PC-9 (cell line): ENCODE measurements at regions not wholly inside any gene's neighbourhood (a gene's known extent, or its start where the extent isn't known, plus 50 kb on each side); places are given as distances from the start of the nearest gene placed in this dataset.

ENCODE experiments used
- EZH2 ChIP-seq: fragments of 200-600 bp; sonication (generic); IDR thresholded peaks from 2 replicates; pipeline ENCODE4 v1.8.0; 2017; ENCODE audit warnings: antibody characterized with exemption, low read depth
- TF ChIP-seq, protein P1 (sequence below): fragments of 200-600 bp; sonication (generic); conservative IDR thresholded peaks from 2 replicates; pipeline ENCODE4 v1.6.1; 2017; ENCODE audit warnings: mixed run types, antibody characterized with exemption, mild to moderate bottlenecking, moderate library complexity

DNA sequence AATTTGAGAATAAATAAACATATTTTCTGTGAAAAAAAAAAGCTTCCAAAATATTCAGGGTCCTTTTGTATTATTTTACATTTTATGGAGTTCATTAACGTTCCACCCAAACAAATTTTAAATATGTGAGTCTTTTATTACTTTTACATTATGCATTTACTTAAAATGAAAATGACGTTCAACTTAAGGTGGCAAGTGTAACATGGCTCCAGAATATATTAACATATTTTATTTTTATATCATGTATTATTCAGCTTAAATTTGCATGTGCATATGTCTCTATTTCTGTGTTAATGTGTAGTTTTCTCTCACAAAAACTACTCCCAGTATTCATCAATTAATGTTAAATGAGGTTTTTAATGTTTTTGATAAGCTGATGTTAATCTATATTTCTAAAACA lies 243.6 kb upstream of the CNTN3 start:
- TF ChIP-seq, protein P1, sequence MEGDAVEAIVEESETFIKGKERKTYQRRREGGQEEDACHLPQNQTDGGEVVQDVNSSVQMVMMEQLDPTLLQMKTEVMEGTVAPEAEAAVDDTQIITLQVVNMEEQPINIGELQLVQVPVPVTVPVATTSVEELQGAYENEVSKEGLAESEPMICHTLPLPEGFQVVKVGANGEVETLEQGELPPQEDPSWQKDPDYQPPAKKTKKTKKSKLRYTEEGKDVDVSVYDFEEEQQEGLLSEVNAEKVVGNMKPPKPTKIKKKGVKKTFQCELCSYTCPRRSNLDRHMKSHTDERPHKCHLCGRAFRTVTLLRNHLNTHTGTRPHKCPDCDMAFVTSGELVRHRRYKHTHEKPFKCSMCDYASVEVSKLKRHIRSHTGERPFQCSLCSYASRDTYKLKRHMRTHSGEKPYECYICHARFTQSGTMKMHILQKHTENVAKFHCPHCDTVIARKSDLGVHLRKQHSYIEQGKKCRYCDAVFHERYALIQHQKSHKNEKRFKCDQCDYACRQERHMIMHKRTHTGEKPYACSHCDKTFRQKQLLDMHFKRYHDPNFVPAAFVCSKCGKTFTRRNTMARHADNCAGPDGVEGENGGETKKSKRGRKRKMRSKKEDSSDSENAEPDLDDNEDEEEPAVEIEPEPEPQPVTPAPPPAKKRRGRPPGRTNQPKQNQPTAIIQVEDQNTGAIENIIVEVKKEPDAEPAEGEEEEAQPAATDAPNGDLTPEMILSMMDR: no peak
- TF ChIP-seq EZH2: no peak
